SIG-M5 treated with dmso at 0.1 percent for 504 hours (cell line): ENCODE measurements at regions not wholly inside any gene's neighbourhood (a gene's known extent, or its start where the extent isn't known, plus 50 kb on each side); places are given as distances from the start of the nearest gene placed in this dataset.
A peak's percentile ranks its signal among the peaks of the same experiment; 100 is the strongest.
"Not testable (repeated sequence)": the region's sequence is repeated elsewhere in the genome, so short reads cannot be mapped to it uniquely, and the experiment has no call there.

ENCODE experiments used
- DNase-seq: peaks from one replicate; lab custom pipeline; 2025; ENCODE audit not compliant: unreplicated experiment; lab: John Stamatoyannopoulos, UW

GRCh38 chr3:63719796-63720445, 67.4 kb downstream of the SNTN start:
- no peak for DNase-seq

DNA sequence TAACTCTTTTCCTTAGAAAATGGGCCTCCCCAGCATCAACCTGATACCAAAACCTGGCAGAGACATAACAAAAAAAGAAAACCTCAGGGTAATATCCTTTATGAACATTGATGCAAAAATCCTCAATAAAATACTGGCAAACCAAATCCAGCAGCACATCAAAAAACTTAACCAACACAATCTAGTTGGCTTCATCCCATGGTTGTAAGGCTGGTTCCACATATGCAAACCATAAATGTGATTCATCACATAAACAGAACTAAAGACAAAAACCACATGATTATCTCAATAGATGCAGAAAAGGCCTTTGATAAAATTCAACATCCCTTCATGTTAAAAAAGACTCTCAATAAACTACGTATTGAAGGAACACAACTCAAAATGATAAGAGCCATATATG, 68.5 kb downstream of the SNTN start:
- not testable (repeated sequence) for DNase-seq

- DNase-seq = no peak
Measured at GRCh38 chr3:63724987-63725386, 72.5 kb downstream of the SNTN start.

DNA sequence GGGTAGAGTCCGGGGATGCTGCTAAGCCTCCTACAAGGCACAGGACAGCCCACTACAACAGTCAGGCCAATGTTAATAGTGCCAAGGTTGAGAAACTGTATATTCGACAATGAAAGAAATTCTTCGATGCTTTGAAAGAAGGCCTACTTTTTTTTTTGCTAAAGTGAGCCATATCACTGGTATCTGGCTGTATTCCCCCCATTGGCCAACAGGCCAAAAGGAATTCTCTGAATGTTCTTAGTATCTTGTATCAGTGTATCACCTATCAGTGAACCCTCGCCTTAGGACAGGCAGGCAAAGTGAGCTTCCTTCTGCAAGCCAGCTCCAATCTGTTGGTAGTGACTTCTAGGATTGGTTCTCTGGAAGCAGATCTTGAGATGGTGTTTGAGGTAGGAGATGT, 74.2 kb downstream of the SNTN start:
- no peak for DNase-seq

DNA sequence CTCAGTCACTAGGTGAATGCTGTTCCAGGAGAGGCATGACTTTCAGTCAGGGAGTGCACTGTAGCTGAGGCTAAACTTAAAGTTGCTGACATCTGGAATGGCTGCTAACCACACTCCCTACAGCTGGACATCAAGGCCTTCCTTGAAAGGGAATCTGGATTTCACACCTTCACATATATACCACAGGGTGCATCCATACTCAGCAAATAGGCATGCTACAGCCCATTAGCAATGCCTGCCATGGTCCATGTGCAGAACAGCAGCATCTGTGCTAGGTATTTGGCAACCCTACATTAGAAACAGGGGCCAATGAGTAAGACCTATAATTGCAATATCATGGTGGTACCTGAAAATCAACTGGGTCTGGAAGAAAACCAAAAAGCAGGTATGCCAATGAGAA, 74.8 kb downstream of the SNTN start:
- no peak for DNase-seq

DNA sequence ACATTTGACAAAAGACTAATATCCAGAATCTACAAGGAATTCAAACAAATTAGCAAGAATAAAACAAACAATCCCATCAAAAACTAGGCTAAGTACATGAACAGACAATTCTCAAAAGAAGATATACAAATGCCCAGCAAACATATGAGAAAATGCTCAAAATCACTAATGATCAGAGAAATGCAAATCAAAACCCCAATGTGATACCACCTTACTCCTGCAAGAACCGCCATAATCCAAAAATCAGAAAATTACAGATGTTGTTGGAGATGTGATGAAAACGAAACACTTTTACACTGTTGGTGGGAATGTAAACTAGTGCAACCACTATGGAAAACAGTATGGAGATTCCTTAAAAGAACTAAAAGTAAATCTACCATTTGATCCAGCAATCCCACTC, 79.4 kb downstream of the SNTN start:
- DNase-seq = no peak

DNA sequence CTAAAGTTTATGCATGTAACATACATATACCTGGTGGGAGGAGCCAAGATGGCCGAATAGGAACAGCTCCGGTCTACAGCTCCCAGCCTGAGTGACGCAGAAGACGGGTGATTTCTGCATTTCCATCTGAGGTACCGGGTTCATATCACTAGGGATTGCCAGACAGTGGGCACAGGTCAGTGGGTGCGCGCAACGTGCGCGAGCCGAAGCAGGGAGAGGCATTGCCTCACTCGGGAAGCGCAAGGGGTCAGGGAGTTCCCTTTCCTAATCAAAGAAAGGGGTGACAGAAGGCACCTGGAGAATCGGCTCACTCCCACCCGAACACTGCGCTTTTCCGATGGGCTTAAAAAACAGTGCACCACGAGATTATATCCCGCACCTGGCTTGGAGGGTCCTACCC, 80.8 kb downstream of the SNTN start:
- DNase-seq = not testable (repeated sequence)

DNA sequence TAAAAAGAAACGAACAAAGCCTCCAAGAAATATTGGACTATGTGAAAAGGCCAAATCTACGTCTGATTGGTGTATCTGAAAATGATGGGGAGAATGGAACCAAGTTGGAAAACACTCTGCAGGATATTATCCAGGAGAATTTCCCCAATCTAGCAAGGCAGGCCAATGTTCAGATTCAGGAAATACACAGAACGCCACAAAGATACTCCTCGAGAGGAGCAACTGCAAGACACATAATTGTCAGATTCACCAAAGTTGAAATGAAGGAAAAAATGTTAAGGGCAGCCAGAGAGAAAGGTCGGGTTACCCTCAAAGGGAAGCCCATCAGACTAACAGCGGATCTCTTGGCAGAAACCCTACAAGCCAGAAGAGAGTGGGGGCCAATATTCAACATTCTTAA, 82.2 kb downstream of the SNTN start:
- DNase-seq = not testable (repeated sequence)

- not testable (repeated sequence) for DNase-seq
Measured at GRCh38 chr3:63736757-63737156, 82.3 kb upstream of the C3orf49 start.

DNA sequence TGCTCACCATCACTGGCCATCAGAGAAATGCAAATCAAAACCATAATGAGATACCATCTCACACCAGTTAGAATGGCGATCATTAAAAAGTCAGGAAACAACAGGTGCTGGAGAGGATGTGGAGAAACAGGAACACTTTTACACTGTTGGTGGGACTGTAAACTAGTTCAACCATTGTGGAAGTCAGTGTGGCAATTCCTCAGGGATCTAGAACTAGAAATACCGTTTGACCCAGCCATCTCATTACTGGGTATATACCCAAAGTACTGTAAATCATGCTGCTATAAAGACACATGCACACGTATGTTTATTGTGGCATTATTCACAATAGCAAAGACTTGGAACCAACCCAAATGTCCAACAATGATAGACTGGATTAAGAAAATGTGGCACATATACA, 80.5 kb upstream of the C3orf49 start:
- DNase-seq = not testable (repeated sequence)

DNA sequence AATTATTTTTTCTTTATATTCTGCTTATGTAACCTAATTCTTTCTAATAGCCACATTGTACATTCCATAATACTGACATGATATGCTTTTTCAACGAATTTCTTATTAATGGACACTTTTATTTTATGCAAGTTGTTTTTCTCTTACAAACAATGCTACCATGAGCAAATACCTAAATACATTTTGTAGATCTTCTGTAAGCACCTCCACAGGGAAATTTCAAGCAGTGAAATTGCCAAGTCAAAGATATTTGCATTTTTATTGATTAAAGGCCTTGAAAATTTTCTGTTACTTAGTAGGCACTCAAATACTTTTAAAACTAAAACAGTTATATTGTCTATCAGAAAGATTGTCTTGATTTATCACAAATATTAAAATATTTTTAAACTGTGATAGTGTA, 79.6 kb upstream of the C3orf49 start:
- DNase-seq = no peak

GRCh38 chr3:63740116-63740515, 79.0 kb upstream of the C3orf49 start:
- no peak for DNase-seq

DNA sequence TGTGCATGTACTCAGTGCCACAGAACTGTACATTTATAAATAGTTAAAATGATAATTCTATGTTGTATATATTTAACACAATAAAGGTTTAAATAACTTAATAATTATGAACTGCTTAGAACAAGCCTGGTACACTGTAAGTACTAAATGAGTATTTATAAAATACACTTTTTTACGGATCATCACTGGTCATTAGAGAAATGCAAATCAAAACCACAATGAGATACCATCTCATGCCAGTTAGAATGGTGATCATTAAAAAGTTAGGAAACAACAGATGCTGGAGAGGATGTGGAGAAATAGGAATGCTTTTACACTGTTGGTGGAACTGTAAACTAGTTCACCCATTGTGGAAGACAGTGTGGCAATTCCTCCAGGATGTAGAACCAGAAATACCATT, 74.4 kb upstream of the C3orf49 start:
- not testable (repeated sequence) for DNase-seq

DNA sequence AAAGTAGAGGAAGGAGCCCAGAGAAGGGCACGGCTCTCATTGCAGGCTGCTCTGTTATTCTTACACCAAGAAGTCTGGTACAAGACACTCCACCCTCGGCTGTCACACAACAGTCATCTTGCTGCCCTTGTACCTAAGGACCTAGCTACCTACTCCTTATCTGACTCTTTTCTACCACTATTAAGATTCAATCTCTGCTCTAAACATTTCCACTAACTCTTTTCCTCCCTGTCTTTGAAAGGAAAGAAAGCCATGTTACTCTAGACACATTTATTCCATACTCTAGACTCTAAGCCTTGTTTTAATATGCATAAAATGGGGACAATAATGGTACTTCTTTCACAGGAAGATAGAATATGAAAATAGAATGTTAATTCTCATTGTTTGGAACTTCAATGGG, 73.3 kb upstream of the C3orf49 start:
- DNase-seq = no peak

GRCh38 chr3:63746211-63746610, 72.9 kb upstream of the C3orf49 start:
- DNase-seq = no peak

GRCh38 chr3:63751459-63751858, 67.6 kb upstream of the C3orf49 start:
- no peak for DNase-seq

DNA sequence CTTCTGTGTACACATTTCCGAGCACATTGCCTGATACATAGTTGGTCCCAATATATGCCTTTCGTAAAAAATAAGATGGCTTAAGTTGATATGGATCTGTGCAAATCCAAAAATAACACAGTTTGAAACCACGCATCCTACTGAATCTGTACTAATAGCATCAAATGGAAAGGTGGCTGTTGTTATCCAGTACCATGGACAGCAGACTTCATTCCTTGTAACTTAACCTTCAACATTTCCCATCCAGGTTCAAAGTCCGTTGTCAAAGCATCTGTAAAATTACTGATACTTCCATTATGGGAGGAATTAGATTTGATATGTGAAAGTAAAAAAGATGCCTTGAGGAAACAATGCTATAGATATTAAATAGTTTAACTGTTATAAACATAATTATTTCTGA, 65.5 kb upstream of the C3orf49 start:
- peak; percentile 88 for DNase-seq

DNA sequence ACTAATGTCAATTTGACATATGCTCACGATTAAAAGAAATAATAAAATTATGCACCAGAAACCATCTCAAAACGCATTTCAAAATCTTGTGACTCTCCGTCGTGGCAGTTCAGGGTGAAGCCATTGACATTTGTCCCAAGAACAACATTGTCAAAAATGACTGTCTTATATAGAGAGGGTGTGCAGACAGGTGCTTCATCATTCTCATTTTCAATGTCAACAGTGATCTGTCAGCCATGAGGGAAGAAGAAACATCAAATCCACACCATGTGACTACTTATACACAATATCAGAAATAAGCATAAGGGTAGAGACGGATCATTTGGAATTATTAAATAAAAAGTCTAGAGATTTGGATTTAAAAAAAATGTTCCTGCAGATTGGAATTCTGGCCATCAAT, 65.1 kb upstream of the C3orf49 start:
- no peak for DNase-seq

DNA sequence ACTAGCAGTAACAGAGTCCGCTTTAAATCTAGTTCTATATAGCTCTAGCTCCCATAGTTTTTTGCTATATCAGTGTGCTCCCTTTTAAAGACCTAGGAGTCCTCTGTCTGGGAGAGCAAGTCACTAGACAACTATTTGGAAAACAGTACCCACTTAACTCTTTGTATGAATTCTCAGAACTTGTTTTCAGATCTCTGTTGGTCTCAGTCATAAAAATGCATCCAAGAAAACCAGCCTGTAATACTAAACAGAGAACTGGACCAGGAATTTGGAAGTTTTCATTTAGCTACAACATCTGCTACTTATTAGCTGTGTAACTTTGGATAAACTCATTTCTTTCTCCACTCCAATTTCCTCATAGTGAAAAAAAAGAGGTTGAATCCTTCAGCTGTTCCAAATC, 56.9 kb upstream of the C3orf49 start:
- DNase-seq = no peak

GRCh38 chr3:63762934-63763550, 56.1 kb upstream of the C3orf49 start:
- DNase-seq = no peak

DNA sequence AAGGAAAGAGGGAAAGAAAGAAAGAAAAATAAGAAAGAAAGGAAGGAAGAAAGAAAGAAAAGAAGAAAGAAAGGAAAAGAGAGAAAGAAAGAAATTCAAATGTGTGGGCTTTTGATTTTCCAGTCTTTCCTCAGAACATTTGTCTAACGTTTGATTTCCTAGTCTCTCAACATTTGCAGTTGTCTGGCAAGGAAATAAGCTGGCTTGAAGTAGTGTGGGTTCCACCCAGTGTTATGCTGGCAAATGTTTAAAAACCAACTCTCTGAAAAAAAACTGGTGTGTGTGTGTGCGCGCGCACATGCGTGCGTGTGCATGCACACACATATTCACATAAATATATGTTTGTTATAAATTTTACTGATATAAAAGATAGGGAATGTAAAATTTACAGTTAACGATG, 54.6 kb upstream of the C3orf49 start:
- no peak for DNase-seq

DNA sequence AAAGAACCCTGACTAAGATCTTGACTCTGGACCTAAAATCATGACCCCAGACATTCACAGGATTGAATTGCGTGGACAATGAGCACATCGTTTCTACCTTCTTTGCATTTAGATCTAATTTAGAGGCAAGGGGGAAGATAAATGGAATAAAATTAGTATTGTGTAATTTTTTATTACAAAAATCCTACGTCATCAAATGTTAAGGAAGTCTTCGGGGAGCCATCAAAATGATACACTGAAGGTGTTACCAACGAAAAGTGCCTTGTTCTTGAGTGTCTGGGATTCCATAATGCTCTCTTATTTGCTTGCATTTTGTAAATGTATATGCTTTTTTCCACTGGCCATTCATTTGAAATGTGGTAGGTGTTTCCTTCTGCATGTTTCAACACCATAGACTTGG, 52.8 kb upstream of the C3orf49 start:
- no peak for DNase-seq

DNA sequence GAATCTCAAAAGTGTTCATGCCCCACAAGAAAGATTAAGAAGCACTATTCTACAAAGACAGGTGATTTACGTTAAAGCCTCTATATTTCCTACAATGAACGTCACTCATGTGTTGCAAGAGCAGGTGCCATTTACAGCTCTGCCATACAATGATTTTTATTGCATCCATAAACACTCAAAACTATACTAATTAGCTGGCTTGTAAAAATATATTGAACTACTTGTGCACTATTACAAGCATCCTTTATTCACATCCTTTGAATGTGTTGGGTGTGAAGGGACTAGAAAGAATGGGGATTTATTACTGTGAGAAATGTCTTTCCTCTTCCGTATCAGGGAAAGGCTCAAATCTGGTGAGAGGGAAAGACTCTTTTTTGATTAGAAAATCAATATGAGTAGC, 50.7 kb upstream of the C3orf49 start:
- no peak for DNase-seq
